HG02970 (cell line): ENCODE measurements at regions not wholly inside any gene's neighbourhood (a gene's known extent, or its start where the extent isn't known, plus 50 kb on each side); places are given as distances from the start of the nearest gene placed in this dataset.

Experiments used
- ATAC-seq: cut with Tn5 transposase; IDR thresholded peaks from one replicate; pipeline ENCODE4 v1.9.1; 2021; ENCODE audit warnings: mild to moderate bottlenecking, moderate library complexity, moderate number of reproducible peaks; ENCODE audit not compliant: unreplicated experiment, low FRiP score

DNA sequence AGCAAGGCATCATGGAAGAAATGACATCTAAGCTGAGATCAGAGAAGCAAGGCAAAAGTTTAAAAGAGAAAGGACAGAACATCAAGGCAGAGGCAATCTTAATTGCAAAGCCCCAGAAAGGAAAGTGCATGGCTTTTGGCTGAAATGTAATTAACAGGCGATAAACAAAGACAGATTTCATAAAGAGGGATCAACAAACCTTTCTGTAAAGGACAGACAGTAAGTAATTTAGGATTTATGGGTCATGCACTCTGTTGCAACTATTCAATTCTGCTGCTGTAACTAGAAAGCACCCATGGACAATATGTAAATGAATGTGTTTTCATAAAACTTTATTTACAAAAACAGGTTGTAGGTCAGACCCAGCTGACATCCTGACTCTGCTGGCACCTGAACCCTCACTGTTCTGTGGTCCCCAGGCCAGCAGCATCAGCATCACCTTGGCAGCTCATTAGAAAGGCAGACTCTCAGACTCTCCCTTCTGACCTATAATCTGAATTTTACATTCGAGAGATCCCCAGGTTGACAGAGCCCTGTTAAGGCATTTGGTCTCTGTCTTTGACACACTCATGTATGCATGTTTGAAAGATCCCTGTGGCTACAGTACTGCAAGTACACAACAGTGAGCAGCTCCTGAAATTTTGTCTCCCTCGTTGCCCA lies 362.9 kb upstream of the NFE2L3 start:
- no peak for ATAC-seq

DNA sequence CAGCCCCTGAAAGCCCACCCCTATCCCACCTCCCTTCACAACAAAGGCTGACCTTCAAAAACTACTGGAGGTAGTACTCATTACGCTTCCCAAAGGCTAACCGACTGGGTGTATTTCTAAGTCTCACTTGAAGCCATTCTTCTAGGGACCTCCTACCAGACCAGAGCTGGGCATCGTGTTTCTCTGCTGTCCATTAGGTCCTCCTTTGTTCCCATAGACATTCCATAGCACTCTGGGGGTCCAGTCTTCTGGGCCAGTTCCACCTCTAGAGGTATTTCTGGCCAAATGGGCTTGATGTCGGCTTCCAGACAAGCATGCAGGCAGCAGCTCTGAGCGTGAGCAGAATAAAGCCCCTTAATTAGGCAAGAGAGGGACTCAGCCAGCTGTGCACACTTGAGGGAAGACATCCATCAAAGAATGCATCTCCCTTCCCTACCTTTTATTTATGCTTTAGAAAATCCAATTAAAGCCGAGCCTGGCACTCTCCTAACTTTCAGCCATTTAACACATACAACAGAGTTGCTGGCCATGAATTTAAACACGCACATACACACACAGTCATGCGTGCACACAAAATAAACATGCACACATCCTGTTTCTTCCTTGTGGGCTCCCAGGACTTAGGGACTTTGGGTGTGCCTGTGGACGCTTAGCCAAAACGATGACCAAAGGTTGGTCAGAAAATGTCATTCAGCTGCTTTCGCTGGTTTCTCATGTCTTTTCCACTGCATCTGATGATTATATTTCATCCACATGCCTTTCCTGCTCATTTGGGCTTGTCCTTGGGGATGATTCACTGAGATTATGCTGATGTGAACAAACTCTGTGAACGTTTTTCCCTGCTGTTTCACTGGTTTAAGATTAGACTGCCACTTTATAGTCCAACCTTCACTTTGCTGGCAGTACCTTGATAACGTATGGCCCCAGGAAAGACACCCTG lies 362.0 kb upstream of the NFE2L3 start:
- ATAC-seq, result no peak

DNA sequence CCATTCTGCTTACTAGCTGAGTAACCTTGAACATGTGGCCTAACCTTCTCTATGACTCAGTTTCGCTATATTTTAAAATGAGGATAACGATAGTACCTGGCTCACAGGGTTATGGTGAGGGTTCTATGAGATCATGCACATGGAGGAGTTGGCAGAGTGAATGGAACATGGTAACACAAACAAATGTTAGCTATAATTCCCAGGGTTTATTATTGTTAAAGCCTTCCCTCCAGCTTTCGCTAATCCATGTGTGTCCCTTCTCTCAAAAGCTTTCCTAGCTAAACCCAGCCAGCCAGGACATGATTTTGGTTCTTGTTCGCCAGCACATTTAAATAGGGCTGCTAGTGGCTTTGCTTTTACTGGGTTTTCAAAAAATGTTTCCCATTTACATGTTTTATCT lies 361.0 kb upstream of the NFE2L3 start:
- ATAC-seq, result no peak

DNA sequence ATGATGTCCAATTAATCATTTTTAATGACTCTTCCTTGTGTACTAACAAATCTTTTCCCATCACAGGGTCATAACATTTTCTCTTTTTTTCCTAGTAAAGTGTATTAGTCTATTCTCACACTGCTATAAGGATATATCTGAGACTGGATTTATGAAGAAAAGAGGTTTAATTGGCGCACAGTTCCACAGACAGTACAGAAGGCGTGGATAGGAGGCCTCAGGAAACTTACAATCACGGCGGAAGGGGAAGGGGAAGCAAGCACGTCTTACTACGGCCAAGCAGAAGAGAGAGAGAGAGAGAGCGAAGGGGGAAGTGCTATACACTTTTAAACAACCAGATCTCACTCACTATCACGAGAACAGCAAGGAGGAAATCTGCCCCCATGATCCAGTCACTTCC lies 359.4 kb upstream of the NFE2L3 start:
- no peak for ATAC-seq

DNA sequence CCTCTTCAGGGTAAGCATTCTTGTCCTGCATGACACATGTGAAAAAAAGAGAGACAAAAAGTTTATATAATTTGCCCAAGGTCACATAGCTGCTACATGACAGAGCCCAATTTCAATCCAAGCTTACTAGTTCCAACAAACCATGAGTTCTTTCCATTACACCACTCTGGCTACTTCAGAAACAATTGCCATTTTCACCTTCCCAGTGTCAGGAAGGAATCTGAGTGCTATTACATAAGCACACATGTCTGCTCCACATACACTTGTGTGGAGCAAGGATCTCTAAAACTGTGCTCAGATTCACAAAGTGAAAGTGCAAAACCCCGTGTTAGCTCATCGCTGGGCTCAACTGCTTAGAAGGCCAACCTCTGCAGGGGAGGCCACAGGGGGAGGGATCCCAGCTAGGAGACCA lies 356.2 kb upstream of the NFE2L3 start:
- ATAC-seq, result no peak

DNA sequence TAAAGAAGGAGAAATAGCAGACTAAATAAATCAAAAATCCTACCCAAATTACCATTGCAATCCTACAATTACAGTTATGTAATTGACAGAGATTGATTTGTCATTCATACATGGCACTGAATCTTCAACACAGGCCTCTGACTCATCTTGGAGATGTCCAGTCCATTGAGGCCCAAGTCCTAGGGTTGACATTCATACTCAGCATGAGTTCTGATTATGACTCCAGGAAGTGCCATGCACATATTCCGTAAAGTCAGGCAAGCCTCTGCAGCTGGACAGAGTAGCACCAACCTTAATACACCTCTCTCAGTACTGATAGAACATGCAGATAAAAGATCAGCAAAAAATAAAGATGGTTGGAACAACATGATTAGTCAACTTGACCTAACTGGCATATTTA lies 353.7 kb upstream of the NFE2L3 start:
- ATAC-seq, result no peak

DNA sequence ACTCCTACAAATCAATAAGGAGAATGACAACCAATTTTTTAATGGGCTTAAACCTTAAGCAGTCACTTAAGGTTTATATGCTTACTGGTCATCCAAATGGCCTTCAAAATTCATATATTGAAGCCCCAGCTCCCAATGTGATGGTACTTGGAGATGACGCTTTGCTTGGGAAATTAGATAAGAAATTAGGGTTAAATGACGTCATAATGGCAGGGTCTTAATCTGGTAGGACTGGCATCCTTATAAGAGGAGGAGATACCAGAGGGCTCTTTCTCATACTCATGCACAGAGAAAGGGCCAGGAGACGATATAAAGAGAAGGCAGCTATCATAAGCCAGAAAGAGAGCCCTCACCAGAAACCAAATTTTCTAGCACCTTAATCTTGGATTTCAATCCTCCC lies 350.8 kb upstream of the NFE2L3 start:
- no peak for ATAC-seq

DNA sequence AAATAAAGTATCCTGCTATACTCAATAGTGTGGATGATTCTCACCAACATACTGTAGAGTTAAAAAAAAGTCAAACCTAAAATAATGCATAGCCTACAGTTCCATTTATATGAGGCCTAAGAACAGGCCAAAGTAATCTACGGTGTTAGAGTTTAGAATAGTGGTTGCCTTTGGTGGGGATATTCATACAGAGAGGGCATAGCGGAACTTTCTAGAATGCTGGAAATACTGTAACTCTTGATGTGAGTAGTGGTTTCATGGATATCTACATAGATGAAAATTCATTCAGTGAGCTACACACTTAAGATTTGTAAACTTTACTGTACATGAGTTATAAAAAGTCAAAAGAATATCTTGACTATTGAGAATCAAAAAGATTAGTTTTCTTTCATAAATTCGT lies 349.9 kb upstream of the NFE2L3 start:
- no peak for ATAC-seq

DNA sequence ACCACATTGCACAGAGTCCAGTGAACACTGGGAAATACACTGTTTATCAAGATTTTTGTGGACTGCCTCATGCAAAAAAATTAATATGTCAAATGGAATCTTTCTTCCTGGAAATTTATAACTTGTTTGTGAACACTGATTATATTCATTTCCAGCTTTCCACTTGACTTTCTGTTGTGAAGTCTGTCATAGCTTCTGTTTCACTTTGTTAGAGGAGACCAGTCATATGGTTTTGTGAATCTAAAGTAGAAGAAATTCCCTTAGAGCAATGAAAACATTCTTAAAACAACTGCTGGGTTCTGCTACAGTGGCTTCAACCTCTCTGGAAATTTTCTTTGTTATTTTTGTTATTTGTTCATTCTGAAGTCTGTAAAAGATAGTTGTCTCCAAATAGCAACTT lies 349.5 kb upstream of the NFE2L3 start:
- ATAC-seq, result no peak

DNA sequence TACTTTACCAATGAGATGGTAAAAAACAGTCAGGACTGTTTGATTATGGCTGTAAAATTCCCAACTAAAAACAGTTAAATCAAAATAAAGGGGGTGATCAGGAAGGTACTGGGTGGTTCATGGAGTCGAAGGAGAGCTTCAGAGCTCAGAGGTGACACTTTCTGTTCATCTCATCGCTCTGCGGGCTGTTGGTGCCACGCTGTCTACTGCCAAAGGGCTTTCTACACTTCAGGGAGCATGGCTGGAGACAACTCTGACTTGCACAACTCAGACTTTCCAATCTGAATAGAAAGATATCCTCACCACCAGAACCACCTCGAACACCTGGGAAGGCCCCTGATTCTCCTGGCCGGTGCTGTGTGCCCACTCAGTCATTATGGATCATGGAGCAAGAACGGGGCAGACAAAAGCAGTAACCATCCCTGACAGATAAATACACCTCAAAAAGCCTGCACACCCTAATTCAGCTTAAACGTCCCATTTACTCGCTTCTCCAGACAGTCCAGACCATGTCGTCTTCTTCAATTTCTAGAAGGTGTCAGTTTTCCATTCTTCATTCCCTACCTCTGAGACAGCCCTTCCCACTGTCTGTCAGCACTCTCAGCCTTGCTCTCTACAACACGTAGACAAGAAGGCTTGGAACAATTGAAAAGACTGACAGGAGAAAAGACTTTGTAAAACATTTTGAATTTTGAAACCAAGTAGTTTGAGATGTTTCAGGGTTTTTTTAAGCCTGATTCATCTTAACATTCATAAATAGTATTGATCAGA lies 348.7 kb upstream of the NFE2L3 start:
- ATAC-seq, result no peak

DNA sequence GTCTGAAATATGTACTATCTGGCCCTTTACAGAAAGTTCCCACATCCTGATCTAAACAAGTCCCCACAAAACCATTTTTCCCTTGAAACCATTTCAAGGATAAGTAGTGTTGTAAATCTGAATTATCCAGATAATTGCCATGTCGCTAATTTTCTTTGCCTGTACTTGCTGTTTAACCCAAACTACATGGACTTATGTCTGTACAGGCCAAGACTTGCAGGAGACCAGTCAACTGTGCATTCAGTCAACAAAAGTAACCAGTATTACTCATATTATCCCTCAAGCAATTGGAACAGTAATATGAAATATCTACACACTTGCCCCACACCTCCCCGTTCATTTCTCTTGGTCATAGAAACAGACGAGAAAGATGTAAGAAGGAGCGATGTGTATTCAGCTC lies 347.8 kb upstream of the NFE2L3 start:
- ATAC-seq, result no peak

DNA sequence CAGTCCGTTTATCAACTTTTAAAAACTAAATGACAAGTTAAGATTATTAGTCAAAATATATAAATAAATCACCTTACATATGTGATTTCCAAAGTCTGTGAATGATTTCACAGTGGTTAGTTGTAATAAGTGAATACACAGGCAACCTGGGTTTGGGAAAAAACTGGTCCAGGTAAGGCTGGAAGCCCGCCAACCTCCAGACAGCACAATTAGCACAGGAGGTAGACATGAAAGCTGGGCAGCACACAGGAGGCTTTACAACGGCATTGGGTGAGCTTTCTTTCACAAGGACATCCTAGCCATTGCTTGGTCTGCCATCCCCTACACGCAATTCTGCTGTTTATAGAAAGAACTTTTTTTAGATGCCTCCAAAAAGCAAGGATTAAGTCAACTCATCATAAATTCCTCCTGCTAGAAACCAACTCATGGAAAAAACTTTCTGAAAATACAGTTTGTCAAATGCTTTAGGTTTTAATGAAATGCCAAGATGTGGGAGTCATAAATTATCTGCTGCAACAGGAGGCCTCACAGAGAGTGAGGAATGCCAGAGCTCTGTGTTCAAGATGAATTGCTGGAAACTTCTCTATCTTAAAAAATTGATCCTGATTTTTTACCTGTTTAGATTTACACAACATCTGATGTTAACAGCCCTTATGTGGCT lies 346.8 kb upstream of the NFE2L3 start:
- ATAC-seq, result no peak

DNA sequence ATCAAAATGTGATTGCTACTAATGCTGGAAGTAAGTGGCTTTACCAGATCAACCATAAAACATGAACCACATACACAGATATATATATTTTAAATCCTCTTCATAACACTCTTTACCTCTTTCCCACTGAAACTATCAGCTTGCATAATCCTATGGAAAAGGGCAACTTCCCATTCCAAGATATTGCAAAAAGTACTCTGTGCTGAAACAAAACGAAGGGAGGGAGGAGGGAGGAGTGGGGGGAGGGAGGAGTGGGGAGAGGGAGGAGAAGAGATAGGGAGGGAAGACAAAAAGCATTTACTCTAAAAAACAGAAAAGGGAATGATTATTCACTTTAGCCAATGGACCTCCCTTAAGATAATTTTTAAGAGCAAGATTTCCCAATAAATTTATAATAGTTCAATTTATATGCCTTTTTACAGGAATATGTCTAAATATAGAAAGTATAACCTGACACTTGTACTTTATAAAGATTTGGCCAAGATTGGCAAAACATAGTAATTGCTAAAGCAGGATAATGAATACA lies 344.8 kb upstream of the NFE2L3 start:
- ATAC-seq, result no peak

DNA sequence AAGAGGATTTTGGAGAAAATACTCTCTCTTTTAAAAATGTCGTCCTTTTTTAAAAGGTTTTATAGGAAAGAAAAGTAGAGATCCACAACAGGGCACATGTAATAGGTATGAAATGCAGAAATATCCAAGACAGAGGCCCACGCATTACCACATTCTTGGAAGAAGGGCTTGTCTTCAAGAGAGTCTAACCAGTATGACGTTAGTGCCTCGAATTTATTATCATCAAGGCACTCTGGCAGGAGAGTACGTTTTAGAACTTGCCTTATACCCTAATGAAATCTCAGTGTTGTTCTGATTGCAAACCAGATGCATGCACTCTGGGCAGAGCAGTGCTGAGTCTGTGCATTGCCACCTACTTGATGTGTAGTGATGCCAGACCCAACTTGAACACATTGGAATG lies 342.6 kb upstream of the NFE2L3 start:
- no peak for ATAC-seq

DNA sequence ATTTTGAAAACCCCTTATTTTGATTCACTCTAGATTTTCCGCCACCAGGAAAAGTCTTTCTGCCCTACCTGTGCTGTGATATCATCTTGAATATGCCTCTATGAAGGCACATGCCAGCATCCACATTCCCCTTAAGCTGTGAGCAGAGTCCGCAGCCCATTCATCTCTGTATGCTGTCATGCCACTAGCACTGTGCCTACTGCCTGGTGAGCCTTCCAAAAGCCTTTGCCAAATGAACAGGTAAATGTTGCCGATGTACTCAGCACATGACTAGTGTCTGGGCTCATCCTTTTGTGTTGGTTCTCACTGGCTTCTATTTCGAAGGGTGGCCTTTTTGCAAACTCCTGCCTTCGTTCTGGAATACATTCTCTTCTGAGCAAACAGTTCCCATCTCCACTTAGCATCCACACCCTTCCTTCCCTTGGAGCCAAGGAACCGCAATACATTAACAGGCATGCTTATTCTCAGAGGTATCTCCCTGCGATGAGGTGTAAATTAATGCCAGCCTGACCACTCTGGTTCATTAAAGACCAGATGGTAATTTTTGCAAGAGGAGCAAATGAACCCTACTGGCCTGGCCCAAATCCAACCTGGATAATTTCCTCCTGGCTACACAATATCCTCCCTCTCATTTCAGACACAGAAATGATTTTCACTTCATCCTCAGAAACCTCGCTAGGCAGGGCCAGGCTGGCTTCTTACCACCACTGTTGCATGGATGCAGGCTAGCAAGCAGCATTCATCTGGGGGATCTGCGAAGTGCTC lies 339.7 kb upstream of the NFE2L3 start:
- ATAC-seq, result no peak

DNA sequence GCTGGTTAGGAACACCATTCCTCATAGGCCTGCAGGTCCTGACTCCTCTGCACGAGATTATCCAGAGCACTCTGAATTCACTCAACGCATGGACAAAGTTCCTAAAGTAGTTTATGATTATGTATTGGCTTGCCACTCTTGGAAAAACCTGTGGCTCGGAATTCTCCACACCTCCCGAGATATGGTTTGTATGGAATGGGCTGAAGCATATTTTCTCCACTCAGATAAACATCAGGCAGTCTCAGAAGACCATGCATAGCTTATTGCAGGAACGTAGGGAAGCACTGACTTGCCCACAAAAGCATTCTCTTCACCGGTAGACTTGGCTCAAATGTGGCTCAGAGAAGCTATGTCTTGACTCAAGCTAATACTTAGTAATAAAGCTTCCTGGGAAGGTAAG lies 338.6 kb upstream of the NFE2L3 start:
- no peak for ATAC-seq

DNA sequence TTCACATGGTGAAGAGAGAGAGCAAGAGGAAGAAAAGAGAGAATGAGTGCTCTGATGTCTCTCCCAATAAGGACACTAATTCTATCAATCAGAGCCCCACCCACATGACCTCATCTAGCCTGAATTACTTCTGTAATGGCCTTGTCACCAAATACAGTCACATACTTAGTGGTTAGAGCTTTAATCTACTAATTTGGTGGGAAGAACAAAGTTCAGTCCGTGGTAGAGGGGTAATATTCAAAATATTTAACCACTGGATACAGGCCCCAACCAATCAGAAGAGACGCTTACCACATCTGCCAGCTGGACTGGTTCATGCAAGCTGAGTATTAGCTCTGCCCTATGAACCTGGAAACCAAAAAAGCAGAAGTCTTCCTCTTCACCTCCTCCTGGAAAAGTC lies 336.3 kb upstream of the NFE2L3 start:
- no peak for ATAC-seq

DNA sequence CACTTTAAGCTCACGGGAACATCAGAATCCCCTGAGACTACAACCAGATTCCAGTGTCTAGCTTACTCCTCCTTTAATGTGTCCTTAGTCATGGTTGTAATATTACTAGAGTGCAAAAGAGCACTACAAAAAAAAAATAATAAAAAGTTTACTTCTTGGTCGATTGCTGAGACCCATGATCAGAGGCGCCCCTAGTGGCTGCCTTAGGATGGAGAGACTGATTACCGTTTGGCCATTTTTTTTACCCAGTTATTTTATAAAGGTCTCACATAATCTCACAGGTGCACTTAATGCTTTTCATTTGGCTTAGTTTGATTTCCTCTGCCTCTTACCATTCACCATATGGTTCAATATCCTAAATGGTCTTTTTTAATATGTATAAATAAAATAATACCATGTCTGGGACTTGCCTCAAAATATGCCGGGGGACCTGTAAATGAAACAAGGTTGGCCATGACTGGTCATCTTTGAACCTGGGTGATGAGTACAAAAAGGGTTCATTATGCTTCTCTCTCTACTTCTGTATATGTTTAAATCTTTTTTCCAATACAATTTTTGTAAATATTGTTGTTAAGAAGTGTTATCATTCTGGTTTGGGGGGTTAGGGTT lies 331.5 kb upstream of the NFE2L3 start:
- ATAC-seq, result no peak

DNA sequence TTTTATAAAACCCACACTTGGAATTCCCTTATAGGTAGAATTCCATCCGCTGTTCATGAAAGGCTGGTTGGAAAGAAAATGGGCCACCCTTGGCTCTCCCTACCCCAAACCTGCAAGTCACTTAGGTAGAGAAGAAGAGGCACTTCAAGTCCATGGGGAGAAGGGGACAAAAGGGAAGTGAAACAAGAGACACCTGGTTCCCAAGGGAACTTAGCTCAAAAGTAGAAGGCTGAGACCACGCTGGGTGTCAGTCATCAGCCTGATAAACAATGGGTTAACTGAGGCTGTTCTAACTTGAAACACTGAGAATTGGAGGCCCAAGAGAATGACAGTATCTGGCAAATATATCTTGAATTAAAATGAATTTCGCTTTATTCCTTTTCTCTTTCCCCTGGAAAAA lies 330.8 kb upstream of the NFE2L3 start:
- ATAC-seq, result no peak
